IPS-18a (cell line): ENCODE measurements at regions not wholly inside any gene's neighbourhood (a gene's known extent, or its start where the extent isn't known, plus 50 kb on each side); places are given as distances from the start of the nearest gene placed in this dataset.
"Not testable (repeated sequence)": the region's sequence is repeated elsewhere in the genome, so short reads cannot be mapped to it uniquely, and the experiment has no call there.

Experiments
- H3K27ac ChIP-seq: one replicate; pipeline ENCODE4 v1.5.1; 2013; ENCODE audit warnings: low read length
- H3K27me3 ChIP-seq: one replicate; pipeline ENCODE4 v1.6.1; 2013; ENCODE audit warnings: mild to moderate bottlenecking, low read length; ENCODE audit not compliant: control insufficient read depth, insufficient read depth
- H3K36me3 ChIP-seq: one replicate; pipeline ENCODE4 v1.6.1; 2013; ENCODE audit warnings: low read depth, low read length; ENCODE audit not compliant: control insufficient read depth
- H3K4me1 ChIP-seq: one replicate; pipeline ENCODE4 v1.6.1; 2013; ENCODE audit warnings: low read depth, low read length; ENCODE audit not compliant: control insufficient read depth
- H3K4me3 ChIP-seq: one replicate; pipeline ENCODE4 v1.5.1; 2013; ENCODE audit warnings: low read length
- H3K9ac ChIP-seq: one replicate; pipeline ENCODE4 v1.6.1; 2013; ENCODE audit warnings: mild to moderate bottlenecking, low read length, moderate library complexity
- H3K9me3 ChIP-seq: one replicate; pipeline ENCODE4 v1.6.1; 2013; ENCODE audit warnings: low read depth, low read length; ENCODE audit not compliant: control insufficient read depth

DNA sequence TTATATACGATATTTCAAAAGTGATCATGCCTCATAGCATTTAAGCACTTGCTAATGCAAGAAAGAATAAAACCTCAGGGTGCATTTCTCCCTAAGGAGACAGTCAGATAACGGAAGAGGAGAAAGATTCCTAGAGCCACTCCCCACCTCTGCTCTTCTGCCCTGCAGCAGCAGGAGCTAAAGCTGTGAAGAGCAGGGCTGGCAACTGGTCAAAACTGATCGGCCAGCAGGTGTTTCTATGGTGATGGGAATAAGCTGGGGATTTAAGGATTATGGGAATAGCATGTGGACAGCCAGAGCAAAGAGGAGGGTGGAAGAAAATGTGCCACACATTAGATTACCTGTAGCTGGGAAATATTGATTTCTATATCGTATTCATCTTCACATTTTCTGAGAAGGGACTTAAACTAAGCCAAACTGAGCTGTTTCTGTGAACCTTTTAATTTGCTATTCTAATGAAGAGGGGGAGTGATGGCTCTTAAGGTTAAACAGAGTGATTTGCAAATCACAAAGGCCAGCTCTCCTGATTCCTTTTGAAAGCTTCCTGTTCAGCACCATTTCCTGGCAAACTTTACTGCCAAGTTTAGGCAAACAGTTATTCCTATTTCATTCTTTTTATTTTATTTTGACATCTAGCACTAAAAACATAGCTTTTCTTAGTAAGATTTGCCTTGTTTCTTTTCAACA, 268.9 kb upstream of the PFKP start:
- Histone ChIP-seq H3K9ac (no peak overlapping the region), H3K27ac (no peak overlapping the region), H3K4me3 (no peak overlapping the region), H3K27me3 (no peaks in the 10 kb centered on the region), H3K4me1 (peaks cover 11% of the 10 kb centered on the region), H3K36me3 (no peaks in the 10 kb centered on the region), H3K9me3 (peaks cover 6% of the 10 kb centered on the region)

DNA sequence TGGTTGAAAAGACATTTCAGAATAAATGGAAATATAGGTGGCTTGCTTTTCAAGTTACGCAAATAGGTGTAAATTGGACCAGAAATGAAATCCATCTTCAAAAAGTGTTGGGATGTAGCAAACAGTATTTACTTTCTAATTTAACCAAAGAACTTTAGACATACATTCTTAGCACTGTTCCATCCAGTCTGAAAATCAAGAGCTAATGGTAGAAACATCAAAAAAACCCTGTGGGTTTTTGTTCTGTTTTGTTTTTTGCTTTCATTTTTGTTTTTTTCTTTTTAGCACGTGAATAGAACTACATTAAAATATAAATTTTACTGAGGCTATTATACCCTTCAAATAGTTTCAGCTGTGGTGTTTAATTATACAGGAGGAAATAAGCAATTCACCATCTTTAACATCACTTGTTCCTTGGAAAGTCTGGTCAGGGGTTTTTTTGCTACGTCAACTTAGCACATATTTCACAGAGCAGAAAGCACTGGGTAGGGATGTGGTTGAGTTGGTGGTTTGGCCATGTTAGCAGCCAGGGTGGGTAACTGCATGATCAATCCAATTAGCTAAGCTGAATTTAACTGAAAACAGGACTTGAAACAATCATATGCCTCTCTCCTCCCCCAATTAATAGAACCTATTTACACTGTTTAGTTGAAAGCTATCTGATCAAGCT, 275.4 kb upstream of the PFKP start:
- no peak overlapping the region for H3K4me3 ChIP-seq
- H3K9me3 ChIP-seq: peaks cover 6% of the 10 kb centered on the region
- no peak overlapping the region for H3K9ac ChIP-seq
- H3K36me3 ChIP-seq: no peaks in the 10 kb centered on the region
- H3K4me1 ChIP-seq: no peaks in the 10 kb centered on the region
- no peaks in the 10 kb centered on the region for H3K27me3 ChIP-seq
- H3K27ac ChIP-seq: no peak overlapping the region

DNA sequence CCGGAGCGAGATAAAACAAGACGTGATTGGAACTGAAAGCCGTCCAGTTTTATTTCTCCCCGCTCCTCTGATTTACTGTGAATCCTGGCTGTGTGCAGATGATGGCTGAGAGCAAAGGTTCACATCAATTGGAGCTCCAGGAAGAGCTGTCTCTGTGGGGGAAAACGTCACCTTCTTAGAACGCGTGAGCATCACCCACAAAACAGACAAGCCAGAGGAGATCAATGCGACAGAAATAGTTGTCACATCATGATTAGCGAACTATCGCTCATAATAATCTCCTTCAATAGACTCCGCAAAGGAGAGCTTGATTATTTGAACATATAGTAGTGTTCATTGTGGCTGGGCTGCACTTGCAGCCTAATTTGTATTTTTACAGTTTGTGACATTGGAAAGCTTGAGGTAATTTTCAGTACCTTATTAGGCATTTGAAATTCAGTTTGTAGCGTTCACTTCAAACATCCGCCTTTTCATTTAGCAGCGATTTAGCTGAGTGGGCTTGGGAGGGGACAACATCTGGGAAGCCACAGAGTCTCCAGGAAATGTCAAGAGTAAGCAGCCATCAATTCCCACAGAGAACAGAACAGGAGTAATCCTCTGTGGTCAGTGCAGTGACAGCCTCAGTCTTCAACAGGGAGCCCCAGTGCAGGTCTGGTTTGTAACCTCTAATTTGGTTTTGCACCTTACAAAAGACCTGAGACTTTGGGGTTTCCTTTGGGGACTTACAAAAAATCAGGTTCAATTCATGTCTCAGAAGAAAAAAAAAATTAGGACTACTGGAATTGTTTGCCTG, 276.8 kb upstream of the PFKP start:
- no peak overlapping the region for H3K4me3 ChIP-seq
- no peak overlapping the region for H3K9ac ChIP-seq
- H3K27ac ChIP-seq: no peak overlapping the region
- no peaks in the 10 kb centered on the region for H3K4me1 ChIP-seq
- H3K9me3 ChIP-seq: no peaks in the 10 kb centered on the region
- no peaks in the 10 kb centered on the region for H3K27me3 ChIP-seq
- no peaks in the 10 kb centered on the region for H3K36me3 ChIP-seq

DNA sequence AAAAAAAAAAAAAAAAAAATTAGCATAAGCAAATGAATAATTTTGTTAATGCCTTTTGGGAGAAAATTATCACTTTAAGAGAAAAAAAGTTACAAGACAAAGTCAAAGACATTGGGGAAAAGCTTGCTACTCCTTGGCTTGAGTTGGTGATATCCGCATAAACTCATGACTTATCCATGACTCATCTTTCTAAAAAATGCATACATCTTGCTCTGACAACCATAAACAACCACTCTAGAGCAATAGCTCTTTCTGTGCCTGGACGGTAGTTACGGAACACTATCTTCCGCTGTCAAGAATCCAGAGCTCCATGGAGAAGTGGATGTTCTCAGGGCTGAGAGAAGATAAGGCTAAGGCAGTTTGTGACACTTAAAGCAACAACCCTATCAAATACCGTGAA, 281.1 kb upstream of the PFKP start:
- no peaks in the 10 kb centered on the region for H3K27me3 ChIP-seq
- H3K27ac ChIP-seq: no peak overlapping the region
- no peak overlapping the region for H3K4me3 ChIP-seq
- H3K36me3 ChIP-seq: no peaks in the 10 kb centered on the region
- no peaks in the 10 kb centered on the region for H3K4me1 ChIP-seq
- H3K9ac ChIP-seq: no peak overlapping the region
- no peaks in the 10 kb centered on the region for H3K9me3 ChIP-seq

DNA sequence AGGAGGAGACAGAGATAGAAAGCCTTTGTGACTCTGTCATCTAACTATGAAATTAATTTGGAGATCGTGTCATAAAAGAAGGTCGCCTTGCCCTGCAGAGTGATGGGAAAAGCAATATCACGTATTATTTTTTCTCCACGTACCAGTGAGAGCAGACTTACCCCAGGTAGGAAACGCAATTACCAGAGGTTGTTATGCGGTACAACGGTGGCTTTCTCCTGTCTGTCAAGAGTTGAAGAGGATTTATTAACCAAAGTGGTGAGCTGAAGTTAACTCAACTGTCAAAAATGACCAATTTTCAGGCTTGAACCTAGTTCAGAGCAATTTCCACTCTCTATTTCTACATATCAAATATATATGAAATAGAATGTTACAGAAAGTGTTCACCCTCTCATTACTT, 282.6 kb upstream of the PFKP start:
- Histone ChIP-seq H3K4me3 (no peak overlapping the region), H3K9me3 (no peaks in the 10 kb centered on the region), H3K9ac (no peak overlapping the region), H3K4me1 (no peaks in the 10 kb centered on the region), H3K27ac (no peak overlapping the region), H3K36me3 (no peaks in the 10 kb centered on the region), H3K27me3 (no peaks in the 10 kb centered on the region)

DNA sequence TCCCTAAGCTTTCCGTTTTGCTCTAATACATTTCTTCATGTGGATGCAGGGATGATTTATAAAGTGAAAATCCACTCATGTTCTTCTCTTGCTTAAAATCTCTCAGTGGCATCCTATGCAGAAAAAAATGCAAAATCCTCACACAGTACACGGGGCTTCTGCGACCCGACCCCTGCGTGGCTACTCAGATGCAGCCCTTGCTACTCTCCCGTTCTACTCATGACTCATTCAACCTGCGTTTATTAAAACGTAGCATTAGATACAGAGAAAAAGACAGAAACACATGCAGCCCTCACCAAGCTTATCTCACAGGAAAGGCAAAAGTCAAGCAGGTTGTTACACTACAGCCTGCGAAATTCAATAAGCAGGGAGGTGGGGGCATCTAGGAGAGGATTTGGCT, 284.4 kb upstream of the PFKP start:
- no peak overlapping the region for H3K27ac ChIP-seq
- H3K36me3 ChIP-seq: no peaks in the 10 kb centered on the region
- H3K4me3 ChIP-seq: no peak overlapping the region
- H3K4me1 ChIP-seq: no peaks in the 10 kb centered on the region
- no peaks in the 10 kb centered on the region for H3K9me3 ChIP-seq
- no peaks in the 10 kb centered on the region for H3K27me3 ChIP-seq
- H3K9ac ChIP-seq: no peak overlapping the region

DNA sequence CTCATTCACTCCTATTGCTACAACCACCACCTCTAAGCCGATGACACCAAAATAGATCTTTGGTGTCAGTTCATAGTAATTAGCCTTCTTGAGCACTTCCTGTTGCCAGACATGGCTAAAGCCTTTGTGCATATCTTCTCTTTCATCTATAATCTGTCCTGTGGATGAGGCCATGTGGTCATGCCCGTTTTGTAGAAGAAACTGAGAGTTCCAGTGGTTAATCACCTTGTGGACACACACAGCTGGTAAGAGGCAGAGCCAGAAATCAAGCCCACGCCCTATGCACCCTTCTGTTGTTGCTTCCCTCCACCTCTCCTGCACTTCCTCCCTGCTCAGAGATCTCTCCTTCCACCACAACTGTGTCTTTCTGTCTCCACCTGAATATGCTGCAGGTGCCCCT, 285.1 kb upstream of the PFKP start:
- Histone ChIP-seq H3K4me1 (no peaks in the 10 kb centered on the region), H3K9ac (no peak overlapping the region)

DNA sequence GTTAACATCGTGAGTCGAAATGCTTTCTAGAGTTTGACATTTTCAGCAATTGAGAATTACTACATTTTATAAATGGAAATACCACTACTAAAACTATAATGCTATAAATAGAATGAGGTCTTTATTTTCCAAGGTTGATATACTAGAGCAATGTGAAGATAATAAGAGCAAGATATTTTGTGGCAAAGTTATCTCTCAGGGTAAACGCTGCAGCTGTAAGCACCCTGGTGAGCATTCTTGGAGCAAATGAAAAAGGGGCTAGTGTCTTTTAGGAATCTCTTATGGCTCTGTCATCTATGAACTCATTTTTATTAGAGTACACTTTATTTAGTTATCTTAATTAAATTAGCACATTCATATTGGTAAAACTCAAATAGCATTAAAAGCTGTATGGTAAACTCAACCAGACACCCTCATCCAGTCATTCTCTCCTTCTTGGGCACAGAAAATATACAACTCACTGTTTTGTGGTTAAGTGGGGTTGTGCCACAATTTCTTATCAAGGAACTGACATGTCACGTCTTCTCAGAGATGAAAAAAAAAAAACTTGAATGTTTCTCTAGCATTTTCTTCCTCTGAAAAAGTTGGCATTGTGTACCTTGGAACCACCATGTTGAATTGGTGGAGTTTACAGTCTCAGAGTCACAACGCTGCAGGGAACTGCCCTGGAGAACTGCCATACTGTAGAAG, 289.5 kb upstream of the PFKP start:
- Histone ChIP-seq H3K9me3 (no peaks in the 10 kb centered on the region), H3K36me3 (no peaks in the 10 kb centered on the region), H3K4me3 (no peak overlapping the region), H3K9ac (no peak overlapping the region), H3K27ac (no peak overlapping the region), H3K27me3 (no peaks in the 10 kb centered on the region), H3K4me1 (no peaks in the 10 kb centered on the region)

More for the DNA sequence above, 285.1 kb upstream of the PFKP start:
- H3K27me3 ChIP-seq: no peaks in the 10 kb centered on the region
- no peak overlapping the region for H3K27ac ChIP-seq
- H3K4me3 ChIP-seq: no peak overlapping the region
- no peaks in the 10 kb centered on the region for H3K36me3 ChIP-seq
- no peaks in the 10 kb centered on the region for H3K9me3 ChIP-seq

DNA sequence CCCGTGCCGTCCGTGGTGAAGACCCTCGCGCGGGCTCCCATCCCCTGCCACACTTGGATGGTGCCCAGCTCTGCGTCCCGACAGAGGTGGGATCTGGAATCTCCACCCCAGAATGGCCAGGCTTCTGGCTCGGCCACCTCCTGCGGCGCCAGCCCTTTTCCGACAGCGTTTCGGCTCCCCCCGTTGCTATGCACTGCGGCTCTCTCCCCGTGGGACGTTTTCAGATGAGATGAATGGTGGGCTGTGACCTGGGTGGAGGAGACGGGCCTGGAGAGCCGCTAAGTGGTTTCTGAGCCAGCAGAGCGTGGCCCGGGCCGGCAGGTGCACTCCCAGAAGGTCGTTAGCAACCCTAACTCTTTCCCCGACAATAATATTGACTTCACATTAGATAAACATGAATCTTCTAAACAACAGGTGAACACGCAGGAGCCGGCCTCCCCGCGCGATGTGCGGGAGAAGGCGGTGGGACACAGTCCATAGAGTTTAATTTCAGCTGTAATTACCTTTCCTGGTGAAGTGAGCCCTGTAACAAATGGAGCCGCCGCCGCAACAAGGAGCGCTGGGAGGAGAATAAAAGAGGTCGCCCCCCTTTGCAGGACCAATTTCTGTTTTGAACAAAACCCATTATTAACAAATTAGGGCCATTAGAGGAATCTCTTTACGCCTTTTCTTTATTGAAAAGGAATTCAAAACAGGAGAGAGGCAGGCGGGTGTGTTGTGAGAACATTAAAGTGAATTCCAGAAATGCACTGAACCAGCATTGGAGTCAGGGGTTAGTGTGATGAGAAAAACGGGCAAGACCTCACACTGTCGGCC, 294.3 kb upstream of the PFKP start:
- H3K9me3 ChIP-seq: no peaks in the 10 kb centered on the region
- H3K27ac ChIP-seq: no peak overlapping the region
- H3K27me3 ChIP-seq: no peaks in the 10 kb centered on the region
- no peaks in the 10 kb centered on the region for H3K36me3 ChIP-seq
- no peak overlapping the region for H3K4me3 ChIP-seq
- H3K9ac ChIP-seq: no peak overlapping the region
- H3K4me1 ChIP-seq: no peaks in the 10 kb centered on the region

DNA sequence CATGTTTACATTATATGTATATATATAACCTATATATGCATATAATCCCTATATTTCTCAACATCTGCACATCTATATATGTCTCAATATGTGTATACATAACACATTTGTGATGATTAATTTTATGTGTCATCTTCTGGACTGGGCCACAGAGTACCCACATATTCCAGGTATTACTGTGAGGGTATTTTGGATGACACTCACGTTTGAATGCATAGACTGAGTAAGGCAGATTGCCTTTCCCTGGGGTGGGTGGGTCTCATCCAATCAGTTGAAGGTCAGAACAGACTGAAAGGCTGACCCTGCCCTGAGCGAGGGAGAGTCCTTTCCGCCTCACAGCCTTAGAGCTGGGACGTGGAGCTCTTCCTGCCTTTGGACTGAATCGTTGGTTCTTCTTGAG, 295.2 kb upstream of the PFKP start:
- no peaks in the 10 kb centered on the region for H3K4me1 ChIP-seq
- no peaks in the 10 kb centered on the region for H3K36me3 ChIP-seq
- H3K4me3 ChIP-seq: no peak overlapping the region
- no peak overlapping the region for H3K9ac ChIP-seq
- no peak overlapping the region for H3K27ac ChIP-seq
- no peaks in the 10 kb centered on the region for H3K9me3 ChIP-seq
- no peaks in the 10 kb centered on the region for H3K27me3 ChIP-seq

DNA sequence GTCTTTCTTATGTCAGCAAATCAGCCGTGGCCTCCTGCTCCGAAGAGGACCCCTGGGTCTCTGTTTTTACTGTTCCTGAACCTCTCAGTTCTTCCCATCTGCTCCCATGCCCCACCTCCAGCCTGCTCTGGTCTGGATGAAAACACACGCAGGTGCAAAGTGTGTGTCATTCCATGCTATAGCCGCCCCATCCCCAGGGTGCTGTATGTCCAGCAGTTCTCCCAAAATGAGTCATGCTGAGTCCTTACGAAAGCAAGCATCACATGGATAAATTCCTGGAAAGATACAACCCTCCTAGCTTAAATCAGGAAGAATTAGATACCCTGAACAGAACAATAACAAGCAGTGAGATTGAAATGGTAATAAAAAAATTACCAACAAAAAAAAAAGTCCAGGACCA, 300.1 kb upstream of the PFKP start:
- not testable (repeated sequence) for H3K4me1 ChIP-seq, H3K9ac ChIP-seq, H3K36me3 ChIP-seq, H3K4me3 ChIP-seq, H3K27ac ChIP-seq, H3K9me3 ChIP-seq, H3K27me3 ChIP-seq
